HepG2 (cell line): ENCODE measurements at regions not wholly inside any gene's neighbourhood (a gene's known extent, or its start where the extent isn't known, plus 50 kb on each side); places are given as distances from the start of the nearest gene placed in this dataset.

Source experiments
- ATAC-seq: fragments of 200-7000 bp; cut with Tn5 transposase; 3 replicates; pipeline ENCODE4 v1.9.1; 2020; ENCODE audit warnings: mild to moderate bottlenecking, moderate library complexity
- BruUV-seq: library from RNA; stranded (reverse); fragments of 400-500 nt; replicated peaks from 2 replicates; lab custom pipeline; 2021; lab: Mats Ljungman, UMichigan
- CTCF ChIA-PET: fragments of 300-600 bp; formaldehyde crosslinking; extraction: SDS; loops from one replicate; lab custom pipeline; 2021; ENCODE audit warnings: low total read pairs, inconsistent platforms, low intra/inter-chr PET ratio; lab: Yijun Ruan, JAX
- POLR2A ChIA-PET: fragments of 350-600 bp; sonication (Branson Sonifier 250); formaldehyde crosslinking; loops from one replicate; lab custom pipeline; 2020; ENCODE audit warnings: antibody characterized with exemption, inconsistent platforms; lab: Yijun Ruan, JAX
- DNase-seq: peaks from one replicate; pipeline ENCODE4 v3.0.0-alpha.2; 2015; ENCODE audit warnings: low spot score
- FAIRE-seq: peaks from 3 replicates; lab custom pipeline; 2011; peaks lifted over from hg19 to GRCh38; lab: Jason Lieb, UNC
- H2AFZ ChIP-seq: one replicate; pipeline ENCODE4 v1.6.1; 2011; ENCODE audit warnings: low read length, inconsistent platforms
- H3K27ac ChIP-seq: fragments of 300-600 bp; 3 replicates; pipeline ENCODE4 v1.8.0; 2011; ENCODE audit warnings: mixed run types, mild to moderate bottlenecking, mixed read lengths, low read length, inconsistent platforms; ENCODE audit not compliant: insufficient read depth; ENCODE audit errors: extremely low read length
- H3K27me3 ChIP-seq, 2 experiments: fragments of 200-600 bp in 1 of 2; 2 replicates in 1 of 2; 3 replicates in 1 of 2; pipeline versions ENCODE4 v1.6.0 to v1.8.0; 2011; ENCODE audit warnings: low read length in 2 of 2, mild to moderate bottlenecking in 2 of 2, moderate library complexity in 2 of 2, inconsistent platforms in 1 of 2; ENCODE audit not compliant: insufficient read depth in 2 of 2, control insufficient read depth in 1 of 2
- H3K36me3 ChIP-seq, 2 experiments: fragments of 200-600 bp in 1 of 2; replicated peaks in 1 of 2; 2 replicates in 1 of 2; 3 replicates in 1 of 2; pipeline versions ENCODE4 v1.5.1 to v1.8.0; 2011; ENCODE audit warnings: low read length in 2 of 2, inconsistent platforms in 1 of 2; ENCODE audit not compliant: insufficient read depth in 2 of 2, control insufficient read depth in 1 of 2
- H3K4me1 ChIP-seq: 2 replicates; pipeline ENCODE4 v1.5.1; 2012; ENCODE audit warnings: low read length, inconsistent platforms; ENCODE audit not compliant: insufficient read depth
- H3K4me2 ChIP-seq: 2 replicates; pipeline ENCODE4 v1.6.0; 2011; ENCODE audit warnings: low read depth, low read length, inconsistent platforms
- H3K4me3 ChIP-seq, 3 experiments: fragments of 200-600 bp in 1 of 3; sonication (generic), shearing (Covaris generic) in 1 of 3; replicated peaks in 1 of 3; 2 replicates each; pipeline ENCODE4 v1.5.1; 2011 to 2016; ENCODE audit warnings: low read length in 3 of 3, inconsistent platforms in 2 of 3, low read depth in 2 of 3, mild to moderate bottlenecking in 2 of 3, control low read depth in 1 of 3, mixed read lengths in 1 of 3; ENCODE audit not compliant: insufficient read depth in 1 of 3
- H3K79me2 ChIP-seq: one replicate; pipeline ENCODE4 v1.6.1; 2011; ENCODE audit warnings: low read length, inconsistent platforms; ENCODE audit not compliant: insufficient read depth
- H3K9ac ChIP-seq: 2 replicates; pipeline ENCODE4 v1.6.0; 2011; ENCODE audit warnings: mild to moderate bottlenecking, low read depth, low read length, inconsistent platforms; ENCODE audit not compliant: insufficient read depth
- H3K9me3 ChIP-seq: 2 replicates; pipeline ENCODE4 v1.5.1; 2012; ENCODE audit warnings: mild to moderate bottlenecking, low read length
- H4K20me1 ChIP-seq: 2 replicates; pipeline ENCODE4 v1.6.0; 2011; ENCODE audit warnings: inconsistent platforms, mild to moderate bottlenecking, low read length, moderate library complexity; ENCODE audit not compliant: insufficient read depth
- ATF7 ChIP-seq, 2 experiments: fragments of 450-650 bp in 1 of 2; sonication (generic) in 1 of 2; formaldehyde crosslinking in 1 of 2; IDR thresholded peaks; 2 replicates each; pipeline versions ENCODE4 v1.4.0 to v1.6.1; 2016 to 2020; ENCODE audit warnings: antibody characterized with exemption in 1 of 2, mild to moderate bottlenecking in 1 of 2, missing genetic modification reagents in 1 of 2
- IKZF4 ChIP-seq: sonication (generic); formaldehyde crosslinking; IDR thresholded peaks from 2 replicates; pipeline ENCODE4 v1.5.1; 2020; ENCODE audit warnings: borderline replicate concordance, mild to moderate bottlenecking, low read depth, missing genetic modification reagents; ENCODE audit errors: not compliant biosample characterization
- MAFF ChIP-seq: IDR thresholded peaks from 2 replicates; pipeline ENCODE4 v1.6.1; 2011; ENCODE audit warnings: low read depth, low read length, improper control_type of control experiment
- MAFK ChIP-seq, 2 experiments: IDR thresholded peaks in 1 of 2; conservative IDR thresholded peaks in 1 of 2; 2 replicates each; pipeline ENCODE4 v1.6.1; 2011; ENCODE audit warnings: improper control_type of control experiment in 2 of 2, low read length in 2 of 2
- MEIS1 ChIP-seq: sonication (generic); formaldehyde crosslinking; IDR thresholded peaks from 2 replicates; pipeline ENCODE4 v1.9.0; 2021; ENCODE audit warnings: mild to moderate bottlenecking, missing genetic modification reagents, moderate library complexity, borderline replicate concordance
- PHF5A ChIP-seq: IDR thresholded peaks from one replicate; pipeline ENCODE4 v1.6.1; 2018; ENCODE audit warnings: low read depth, missing genetic modification reagents; ENCODE audit not compliant: unreplicated experiment
- ZFP36L2 ChIP-seq: sonication (generic); formaldehyde crosslinking; IDR thresholded peaks from 2 replicates; pipeline ENCODE4 v1.4.0; 2020; ENCODE audit warnings: missing genetic modification reagents
- ZNF136 ChIP-seq: sonication (generic); formaldehyde crosslinking; IDR thresholded peaks from 2 replicates; pipeline ENCODE4 v1.8.1; 2022; ENCODE audit warnings: low read depth, mild to moderate bottlenecking, moderate library complexity, missing genetic modification reagents
- ZNF430 ChIP-seq: sonication (generic); formaldehyde crosslinking; IDR thresholded peaks from 2 replicates; pipeline ENCODE4 v1.9.0; 2021; ENCODE audit warnings: mild to moderate bottlenecking, missing genetic modification reagents
- ZNF615 ChIP-seq: sonication (generic); formaldehyde crosslinking; IDR thresholded peaks from 2 replicates; pipeline ENCODE4 v1.5.0; 2020; ENCODE audit warnings: mild to moderate bottlenecking, missing genetic modification reagents, borderline replicate concordance
- ZNF777 ChIP-seq: sonication (generic); formaldehyde crosslinking; IDR thresholded peaks from 2 replicates; pipeline ENCODE4 v1.4.0; 2020; ENCODE audit warnings: missing genetic modification reagents
- WGBS: methylation state at CpG from one replicate; pipeline ENCODE4 v1.1.6; 2017; ENCODE audit warnings: low lambda C conversion rate; 5-methylcytosine and 5-hydroxymethylcytosine counted together
- in situ Hi-C: cut with HindIII; loops from 2 replicates; pipeline ENCODE4 v1.10.0; 2017; ENCODE audit warnings: low pct_unique_long_range_greater_than_20kb; ENCODE audit not compliant: extremely low pct_ligation_motif_present
- intact Hi-C: fragments of 100-400 bp; cut with micrococcal nuclease; formaldehyde crosslinking; loops from one replicate; pipeline ENCODE4 v1.10.0; 2022; ENCODE audit not compliant: unreplicated experiment
- TF ChIP-seq, protein P1 (sequence below): sonication (generic); formaldehyde crosslinking; IDR thresholded peaks from 2 replicates; pipeline ENCODE4 v1.4.0; 2020; ENCODE audit warnings: mild to moderate bottlenecking, missing genetic modification reagents, borderline replicate concordance
- TF ChIP-seq, protein P2 (sequence below): conservative IDR thresholded peaks from 2 replicates; pipeline ENCODE4 v1.6.1; 2018; ENCODE audit warnings: missing genetic modification reagents

DNA sequence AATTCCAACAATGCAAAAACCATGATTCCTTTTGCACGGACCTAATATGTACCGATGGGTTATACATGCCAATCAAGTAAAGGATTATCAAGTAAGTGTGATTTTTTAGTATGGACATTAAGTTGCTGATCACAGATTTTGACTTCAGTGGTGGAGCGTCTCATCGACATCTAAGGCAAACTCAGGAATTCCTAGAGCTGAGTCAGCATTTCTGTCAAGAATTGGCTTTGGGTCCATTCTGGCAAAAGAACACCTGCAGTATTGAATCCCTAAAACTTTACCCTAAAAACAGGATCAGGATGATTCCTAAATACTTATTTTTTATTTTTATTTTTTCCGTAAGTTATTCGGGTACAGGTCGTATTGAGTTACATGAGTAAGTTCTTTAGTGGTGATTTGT is 83.6 kb downstream of the HPGD start:
- TF ChIP-seq, protein P1, sequence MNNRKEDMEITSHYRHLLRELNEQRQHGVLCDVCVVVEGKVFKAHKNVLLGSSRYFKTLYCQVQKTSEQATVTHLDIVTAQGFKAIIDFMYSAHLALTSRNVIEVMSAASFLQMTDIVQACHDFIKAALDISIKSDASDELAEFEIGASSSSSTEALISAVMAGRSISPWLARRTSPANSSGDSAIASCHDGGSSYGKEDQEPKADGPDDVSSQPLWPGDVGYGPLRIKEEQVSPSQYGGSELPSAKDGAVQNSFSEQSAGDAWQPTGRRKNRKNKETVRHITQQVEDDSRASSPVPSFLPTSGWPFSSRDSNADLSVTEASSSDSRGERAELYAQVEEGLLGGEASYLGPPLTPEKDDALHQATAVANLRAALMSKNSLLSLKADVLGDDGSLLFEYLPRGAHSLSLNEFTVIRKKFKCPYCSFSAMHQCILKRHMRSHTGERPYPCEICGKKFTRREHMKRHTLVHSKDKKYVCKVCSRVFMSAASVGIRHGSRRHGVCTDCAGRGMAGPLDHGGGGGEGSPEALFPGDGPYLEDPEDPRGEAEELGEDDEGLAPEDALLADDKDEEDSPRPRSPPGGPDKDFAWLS, result no peak
- TF ChIP-seq ZFP36L2 (CRISPR knock-in tag), result no peak
- no peak for TF ChIP-seq ZNF136 (CRISPR knock-in tag)
- TF ChIP-seq MAFK (conservative IDR thresholded peaks at IDR 0.05 in 1 of 2, IDR thresholded peaks at IDR 0.05 in 1 of 2; ENCODE audit: low read length in 2 of 2), result peak; percentile 94 to 99
- TF ChIP-seq IKZF4 (CRISPR knock-in tag), result no peak
- TF ChIP-seq, protein P2, sequence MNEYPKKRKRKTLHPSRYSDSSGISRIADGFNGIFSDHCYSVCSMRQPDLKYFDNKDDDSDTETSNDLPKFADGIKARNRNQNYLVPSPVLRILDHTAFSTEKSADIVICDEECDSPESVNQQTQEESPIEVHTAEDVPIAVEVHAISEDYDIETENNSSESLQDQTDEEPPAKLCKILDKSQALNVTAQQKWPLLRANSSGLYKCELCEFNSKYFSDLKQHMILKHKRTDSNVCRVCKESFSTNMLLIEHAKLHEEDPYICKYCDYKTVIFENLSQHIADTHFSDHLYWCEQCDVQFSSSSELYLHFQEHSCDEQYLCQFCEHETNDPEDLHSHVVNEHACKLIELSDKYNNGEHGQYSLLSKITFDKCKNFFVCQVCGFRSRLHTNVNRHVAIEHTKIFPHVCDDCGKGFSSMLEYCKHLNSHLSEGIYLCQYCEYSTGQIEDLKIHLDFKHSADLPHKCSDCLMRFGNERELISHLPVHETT, result no peak
- TF ChIP-seq ZNF430 (CRISPR knock-in tag), result no peak
- TF ChIP-seq MAFF, result peak; percentile 98
- no peak for TF ChIP-seq PHF5A (CRISPR knock-in tag)
- TF ChIP-seq ZNF615 (CRISPR knock-in tag), result no peak
- no peak for TF ChIP-seq ZNF777 (CRISPR knock-in tag)
- no peak for TF ChIP-seq MEIS1
- no peak for TF ChIP-seq ATF7 (IDR thresholded peaks at IDR 0.05)
- no peak for TF ChIP-seq ATF7 (CRISPR knock-in tag; IDR thresholded peaks at IDR 0.05)
- in situ Hi-C loops, result no loop called here
- ChIA-PET CTCF (no interaction called here), POLR2A (no interaction called here)
- H2AFZ ChIP-seq, result no peak overlapping the region
- no peaks in the 10 kb centered on the region for H3K79me2 ChIP-seq
- BruUV-seq, result no TSS peak
- no peaks in the 10 kb centered on the region for H3K36me3 ChIP-seq
- FAIRE-seq, result no peak
- no peak overlapping the region for H3K4me3 ChIP-seq
- ATAC-seq, result no peak
- H3K27me3 ChIP-seq, result no peaks in the 10 kb centered on the region
- H3K9ac ChIP-seq, result no peak overlapping the region
- DNase-seq, result no peak
- H3K27ac ChIP-seq, result no peak overlapping the region
- 53% methylated on average over 7 of the region's 7 CpGs for WGBS
- H3K9me3 ChIP-seq, result no peaks in the 10 kb centered on the region; the same call in 1 of the 2 replicates
- intact Hi-C loops, result no loop called here
- H4K20me1 ChIP-seq, result no peaks in the 10 kb centered on the region
- H3K4me2 ChIP-seq, result no peak overlapping the region
- no peaks in the 10 kb centered on the region for H3K4me1 ChIP-seq
